ENCODE measurements at regions not wholly inside any gene's neighbourhood (a gene's known extent, or its start where the extent isn't known, plus 50 kb on each side); places are given as distances from the start of the nearest gene placed in this dataset.

- TF ChIP-seq POLR2A (IDR thresholded peaks at IDR 0.05; ENCODE audit: low read length) (no peak), GATA1 (IDR thresholded peaks at IDR 0.05; ENCODE audit: low read depth, low read length) (no peak)
Measured at GRCh38 chr4:123651066-123651465, 254.5 kb downstream of the SPRY1 start.

Measured in erythroblast (primary cell).